ENCODE measurements at regions not wholly inside any gene's neighbourhood (a gene's known extent, or its start where the extent isn't known, plus 50 kb on each side); places are given as distances from the start of the nearest gene placed in this dataset.

GRCh38 chr12:83826112-83826511, 1086.5 kb downstream of the SLC6A15 start:
- Histone ChIP-seq H3K9me3 (ENCODE audit: low read depth, low read length) (no peaks in the 10 kb centered on the region), H3K4me3 (no peak overlapping the region), H3K9ac (ENCODE audit: insufficient read length) (no peak overlapping the region), H3K27ac (no peak overlapping the region), H3K36me3 (ENCODE audit: insufficient read depth, low read length) (no peaks in the 10 kb centered on the region)
- no peak for TF ChIP-seq POLR2AphosphoS5 (IDR thresholded peaks at IDR 0.05; ENCODE audit: borderline replicate concordance, low read depth, low read length)
- no peak for TF ChIP-seq FOXP2 (optimal IDR thresholded peaks at IDR 0.05; ENCODE audit: control extremely low read depth, extremely low read length, insufficient read depth)
- no peak for TF ChIP-seq EZH2 (IDR thresholded peaks at IDR 0.05)
- DNase-seq (ENCODE audit: low read depth, low spot score), result no peak

- Histone ChIP-seq H3K27ac (no peak overlapping the region), H3K9ac (ENCODE audit: insufficient read length) (no peak overlapping the region), H3K9me3 (ENCODE audit: low read depth, low read length) (no peaks in the 10 kb centered on the region), H3K4me3 (no peak overlapping the region), H3K36me3 (ENCODE audit: insufficient read depth, low read length) (no peaks in the 10 kb centered on the region)
- TF ChIP-seq POLR2AphosphoS5 (IDR thresholded peaks at IDR 0.05; ENCODE audit: borderline replicate concordance, low read depth, low read length) (no peak), EZH2 (IDR thresholded peaks at IDR 0.05) (no peak), FOXP2 (optimal IDR thresholded peaks at IDR 0.05; ENCODE audit: control extremely low read depth, extremely low read length, insufficient read depth) (no peak)
- no peak for DNase-seq (ENCODE audit: low read depth, low spot score)
Observed at GRCh38 chr12:83823386-83824045, 1089.1 kb downstream of the SLC6A15 start.

GRCh38 chr12:83821967-83822366, 1090.6 kb downstream of the SLC6A15 start:
- H3K36me3 ChIP-seq (ENCODE audit: insufficient read depth, low read length), result no peaks in the 10 kb centered on the region
- H3K4me3 ChIP-seq, result no peak overlapping the region
- no peak for DNase-seq (ENCODE audit: low read depth, low spot score)
- TF ChIP-seq EZH2 (IDR thresholded peaks at IDR 0.05), result no peak
- no peak for TF ChIP-seq FOXP2 (optimal IDR thresholded peaks at IDR 0.05; ENCODE audit: control extremely low read depth, extremely low read length, insufficient read depth)
- TF ChIP-seq POLR2AphosphoS5 (IDR thresholded peaks at IDR 0.05; ENCODE audit: borderline replicate concordance, low read depth, low read length), result no peak
- H3K9me3 ChIP-seq (ENCODE audit: low read depth, low read length), result no peaks in the 10 kb centered on the region
- H3K27ac ChIP-seq, result no peak overlapping the region
- no peak overlapping the region for H3K9ac ChIP-seq (ENCODE audit: insufficient read length)

GRCh38 chr12:83818881-83819280, 1093.7 kb downstream of the SLC6A15 start:
- no peak for DNase-seq (ENCODE audit: low read depth, low spot score)
- no peak overlapping the region for H3K27ac ChIP-seq
- H3K4me3 ChIP-seq, result no peak overlapping the region
- H3K9ac ChIP-seq (ENCODE audit: insufficient read length), result no peak overlapping the region
- TF ChIP-seq FOXP2 (optimal IDR thresholded peaks at IDR 0.05; ENCODE audit: control extremely low read depth, extremely low read length, insufficient read depth), result no peak
- no peak for TF ChIP-seq POLR2AphosphoS5 (IDR thresholded peaks at IDR 0.05; ENCODE audit: borderline replicate concordance, low read depth, low read length)
- TF ChIP-seq EZH2 (IDR thresholded peaks at IDR 0.05), result no peak
- H3K36me3 ChIP-seq (ENCODE audit: insufficient read depth, low read length), result no peaks in the 10 kb centered on the region
- no peaks in the 10 kb centered on the region for H3K9me3 ChIP-seq (ENCODE audit: low read depth, low read length)

GRCh38 chr12:83817730-83818129, 1094.9 kb downstream of the SLC6A15 start:
- TF ChIP-seq FOXP2 (optimal IDR thresholded peaks at IDR 0.05; ENCODE audit: control extremely low read depth, extremely low read length, insufficient read depth), result no peak
- TF ChIP-seq POLR2AphosphoS5 (IDR thresholded peaks at IDR 0.05; ENCODE audit: borderline replicate concordance, low read depth, low read length), result no peak
- no peak for TF ChIP-seq EZH2 (IDR thresholded peaks at IDR 0.05)
- no peak for DNase-seq (ENCODE audit: low read depth, low spot score)
- Histone ChIP-seq H3K9ac (ENCODE audit: insufficient read length) (no peak overlapping the region), H3K9me3 (ENCODE audit: low read depth, low read length) (no peaks in the 10 kb centered on the region), H3K27ac (no peak overlapping the region), H3K36me3 (ENCODE audit: insufficient read depth, low read length) (no peaks in the 10 kb centered on the region), H3K4me3 (no peak overlapping the region)

- H3K9me3 ChIP-seq (ENCODE audit: low read depth, low read length), result no peaks in the 10 kb centered on the region
- TF ChIP-seq POLR2AphosphoS5 (IDR thresholded peaks at IDR 0.05; ENCODE audit: borderline replicate concordance, low read depth, low read length) (no peak), EZH2 (IDR thresholded peaks at IDR 0.05) (no peak), FOXP2 (optimal IDR thresholded peaks at IDR 0.05; ENCODE audit: control extremely low read depth, extremely low read length, insufficient read depth) (no peak)
- DNase-seq (ENCODE audit: low read depth, low spot score), result no peak
- no peak overlapping the region for H3K4me3 ChIP-seq
- H3K9ac ChIP-seq (ENCODE audit: insufficient read length), result no peak overlapping the region
- H3K36me3 ChIP-seq (ENCODE audit: insufficient read depth, low read length), result no peaks in the 10 kb centered on the region
- H3K27ac ChIP-seq, result no peak overlapping the region
Observed at GRCh38 chr12:83808591-83808990, 1104.0 kb downstream of the SLC6A15 start.

GRCh38 chr12:83807871-83808270, 1104.7 kb downstream of the SLC6A15 start:
- Histone ChIP-seq H3K36me3 (ENCODE audit: insufficient read depth, low read length) (no peaks in the 10 kb centered on the region), H3K9me3 (ENCODE audit: low read depth, low read length) (no peaks in the 10 kb centered on the region), H3K27ac (no peak overlapping the region), H3K4me3 (no peak overlapping the region), H3K9ac (ENCODE audit: insufficient read length) (no peak overlapping the region)
- TF ChIP-seq FOXP2 (optimal IDR thresholded peaks at IDR 0.05; ENCODE audit: control extremely low read depth, extremely low read length, insufficient read depth) (no peak), EZH2 (IDR thresholded peaks at IDR 0.05) (no peak), POLR2AphosphoS5 (IDR thresholded peaks at IDR 0.05; ENCODE audit: borderline replicate concordance, low read depth, low read length) (no peak)
- no peak for DNase-seq (ENCODE audit: low read depth, low spot score)

GRCh38 chr12:83805873-83806272, 1106.7 kb downstream of the SLC6A15 start:
- TF ChIP-seq POLR2AphosphoS5 (IDR thresholded peaks at IDR 0.05; ENCODE audit: borderline replicate concordance, low read depth, low read length) (no peak), FOXP2 (optimal IDR thresholded peaks at IDR 0.05; ENCODE audit: control extremely low read depth, extremely low read length, insufficient read depth) (no peak)
- Histone ChIP-seq H3K9ac (ENCODE audit: insufficient read length) (no peak overlapping the region), H3K4me3 (no peak overlapping the region), H3K9me3 (ENCODE audit: low read depth, low read length) (no peaks in the 10 kb centered on the region), H3K36me3 (ENCODE audit: insufficient read depth, low read length) (no peaks in the 10 kb centered on the region), H3K27ac (no peak overlapping the region)
- DNase-seq (ENCODE audit: low read depth, low spot score), result no peak
